NCI-H446 (cell line): ENCODE measurements at regions not wholly inside any gene's neighbourhood (a gene's known extent, or its start where the extent isn't known, plus 50 kb on each side); places are given as distances from the start of the nearest gene placed in this dataset.
"Not testable (repeated sequence)": the region's sequence is repeated elsewhere in the genome, so short reads cannot be mapped to it uniquely, and the experiment has no call there.

ENCODE experiments used
- DNase-seq, 2 experiments: peaks; one replicate each; lab custom pipeline; 2025; lab: John Stamatoyannopoulos, UW

DNA sequence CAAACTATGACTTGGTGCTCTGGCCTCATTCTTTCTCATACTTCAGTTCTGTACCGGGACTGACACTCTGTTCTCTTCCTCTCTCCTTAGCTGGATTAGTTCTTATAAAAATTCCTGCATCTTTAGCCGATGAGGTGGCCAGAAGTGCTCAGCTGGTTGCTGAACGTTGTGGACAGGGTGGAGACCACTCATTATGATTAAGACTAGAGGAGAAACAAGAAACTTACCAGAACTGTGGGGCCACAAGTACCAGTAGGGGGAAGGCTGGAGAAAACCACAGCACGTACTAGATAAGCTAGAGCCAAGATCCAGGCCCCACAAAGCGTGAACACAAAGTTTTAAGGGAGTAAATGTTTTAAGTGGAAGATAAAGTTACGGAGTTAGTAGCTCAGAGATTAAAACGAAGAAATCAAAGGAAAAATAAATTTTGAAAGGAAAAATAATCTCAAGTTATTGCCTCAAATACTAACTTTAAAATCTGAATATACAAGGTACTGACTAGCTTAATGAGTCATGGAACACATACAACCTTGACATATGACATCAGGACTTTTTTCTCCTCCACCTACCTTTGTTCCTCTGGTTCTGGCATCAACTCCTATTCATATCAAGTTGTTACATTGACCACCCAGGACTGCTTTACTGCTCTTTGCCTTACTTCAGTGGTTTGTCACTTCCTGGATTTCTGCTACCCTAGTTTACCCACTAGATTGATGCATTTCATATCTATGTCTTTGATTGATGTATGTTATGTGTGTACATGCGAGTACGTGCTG is 469.0 kb downstream of the TFEC start:
- DNase-seq = no peak

DNA sequence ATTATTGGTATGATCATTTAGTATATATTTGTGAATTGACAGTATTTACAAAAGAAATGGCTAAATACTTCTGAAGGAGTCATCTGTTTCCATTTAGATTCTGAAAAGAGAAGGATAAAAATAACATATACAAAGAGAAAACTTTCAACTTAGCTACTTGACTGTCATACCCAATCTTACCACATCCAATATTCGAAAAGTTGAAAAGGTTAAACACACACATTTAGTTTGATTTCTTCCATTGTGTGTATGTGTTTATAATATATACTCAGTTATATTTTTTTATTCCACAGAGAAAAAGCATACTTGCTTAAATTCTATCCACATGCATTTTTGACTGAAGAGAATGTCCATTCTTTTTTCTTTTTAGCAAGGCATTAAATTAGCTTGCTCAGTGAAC is 470.7 kb downstream of the TFEC start:
- no peak for DNase-seq

DNA sequence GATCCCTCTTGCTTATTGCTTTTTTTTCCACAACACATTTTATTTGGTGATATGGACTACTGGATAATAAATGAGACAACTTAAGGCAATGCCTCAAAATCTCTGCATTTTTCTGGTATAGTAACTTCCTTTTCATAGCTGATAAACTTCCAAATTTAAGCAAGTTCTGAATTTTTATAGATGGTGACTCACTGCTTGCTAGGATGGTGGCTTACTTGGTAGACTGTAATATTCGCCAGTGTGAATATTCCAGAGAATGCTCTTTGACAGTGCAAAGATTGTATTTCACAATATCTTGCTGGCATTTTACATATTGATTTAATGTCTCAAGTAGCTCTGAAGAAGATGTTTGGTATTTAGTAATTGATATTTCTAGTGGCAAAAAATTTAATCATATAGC is 472.4 kb downstream of the TFEC start:
- no peak for DNase-seq

DNA sequence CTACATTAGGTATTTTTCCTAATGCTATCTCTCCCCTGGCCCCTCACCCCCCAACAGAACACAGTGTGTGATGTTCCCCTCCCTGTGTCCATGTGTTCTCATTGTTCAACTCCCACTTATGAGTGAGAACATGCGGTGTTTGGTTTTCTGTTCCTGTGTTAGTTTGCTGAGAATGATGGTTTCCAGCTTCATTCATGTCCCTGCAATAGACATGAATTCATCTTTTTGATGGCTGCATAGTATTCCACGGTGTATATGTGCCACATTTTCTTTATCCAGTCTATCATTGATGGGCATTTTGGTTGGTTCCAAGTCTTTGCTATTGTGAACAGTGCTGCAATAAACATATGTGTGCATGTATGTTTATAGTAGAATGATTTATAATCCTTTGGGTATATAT is 473.3 kb downstream of the TFEC start:
- not testable (repeated sequence) for DNase-seq

DNA sequence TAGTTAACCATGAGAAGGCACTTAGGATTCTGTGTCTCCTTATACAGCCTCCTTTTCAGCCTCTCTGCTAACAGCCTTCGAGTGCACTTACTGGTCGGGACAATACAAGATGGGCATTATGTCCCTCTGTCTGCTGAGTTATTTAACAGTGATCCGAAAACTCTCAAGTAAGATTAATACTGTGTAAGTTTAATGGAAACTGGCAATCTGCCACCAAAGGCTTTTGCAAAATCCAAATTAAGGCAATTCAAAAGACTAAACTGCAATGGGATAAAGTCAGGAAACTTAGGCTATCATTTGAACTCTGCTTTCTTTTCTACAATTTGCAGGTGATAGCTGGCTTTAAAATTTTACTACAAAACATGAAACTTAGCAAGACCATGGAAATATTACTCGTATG is 477.8 kb downstream of the TFEC start:
- no peak for DNase-seq

DNA sequence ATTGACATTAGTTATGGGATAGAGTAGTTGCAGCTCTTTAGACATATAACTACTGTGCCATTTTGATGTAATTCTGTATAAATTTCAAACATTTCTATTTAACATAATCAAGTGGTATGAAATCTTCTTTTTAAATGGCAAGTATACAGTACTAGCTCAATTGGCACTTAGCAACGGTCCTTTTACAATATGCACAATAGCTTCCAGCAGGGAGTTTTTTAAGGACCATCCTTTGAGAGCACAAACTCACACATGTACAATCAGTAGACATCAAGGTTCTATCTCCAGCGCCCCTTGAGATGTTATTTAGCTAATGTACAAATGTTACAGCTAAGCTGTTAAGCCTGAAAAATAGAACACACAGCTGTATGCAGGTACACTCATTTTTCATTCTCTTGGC is 480.7 kb downstream of the TFEC start:
- no peak for DNase-seq

DNA sequence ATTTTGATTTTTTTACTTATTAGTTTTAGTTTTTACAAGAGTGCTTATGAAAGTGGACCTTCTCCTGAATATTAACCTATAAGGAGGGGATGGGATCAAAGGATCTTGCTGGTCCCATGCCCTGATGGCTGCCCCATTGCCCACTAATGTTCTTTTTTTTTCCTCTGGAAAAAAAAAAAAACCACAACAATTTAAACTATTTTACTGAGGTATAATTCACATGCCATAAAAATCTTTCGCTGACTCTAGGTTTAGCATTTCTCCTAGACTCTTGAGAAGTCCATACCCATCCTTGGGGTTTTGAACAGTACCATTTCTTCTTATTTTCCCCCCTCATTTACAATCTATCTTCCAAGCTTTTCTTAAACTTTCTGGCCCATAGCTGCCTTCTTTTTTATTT is 481.8 kb downstream of the TFEC start:
- DNase-seq = no peak

- no peak for DNase-seq
Measured at GRCh38 chr7:115546790-115547189, 483.8 kb downstream of the TFEC start.

GRCh38 chr7:115533785-115534184 is 496.8 kb downstream of the TFEC start:
- no peak for DNase-seq

DNA sequence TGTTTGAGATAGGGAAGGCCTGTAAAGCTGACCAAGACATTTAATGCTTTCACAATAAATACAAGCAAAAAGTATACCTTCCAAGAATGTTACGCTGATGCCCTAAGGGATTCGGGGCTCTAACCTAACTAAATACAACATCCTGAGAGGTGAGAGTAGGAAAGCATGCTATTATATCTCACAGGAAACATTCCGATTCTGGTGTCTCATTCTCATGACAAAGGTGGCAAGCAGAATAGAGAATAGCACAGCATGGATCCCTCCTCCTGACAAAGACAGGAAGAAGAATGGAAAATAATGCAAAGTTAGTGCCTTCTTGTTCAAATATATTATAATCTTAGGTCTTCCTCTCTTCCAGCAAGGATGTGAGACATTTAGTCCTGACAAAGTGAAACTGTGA is 504.3 kb downstream of the TFEC start:
- DNase-seq = no peak

DNA sequence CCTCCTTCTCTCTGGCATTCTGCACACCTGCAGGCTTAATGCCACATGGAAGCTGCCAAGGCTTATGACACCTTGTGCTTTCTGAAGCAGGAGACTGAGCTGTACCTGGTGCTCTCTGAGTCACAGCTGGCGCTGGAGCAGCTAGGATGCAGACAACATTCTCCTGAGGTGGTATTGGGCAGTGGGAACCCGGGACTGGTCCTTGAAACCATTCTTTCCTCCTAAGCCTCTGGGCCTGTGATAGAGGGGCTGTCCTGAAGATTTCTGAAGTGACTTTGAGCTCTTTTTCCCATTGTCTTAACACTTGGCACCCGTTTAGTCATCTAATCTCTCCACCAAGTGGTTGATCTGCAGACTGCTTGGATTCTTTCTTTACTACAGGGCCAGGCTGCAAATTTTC is 508.4 kb downstream of the TFEC start:
- no peak for DNase-seq

- no peak for DNase-seq
Measured at GRCh38 chr7:115516341-115516740, 514.2 kb downstream of the TFEC start.

DNA sequence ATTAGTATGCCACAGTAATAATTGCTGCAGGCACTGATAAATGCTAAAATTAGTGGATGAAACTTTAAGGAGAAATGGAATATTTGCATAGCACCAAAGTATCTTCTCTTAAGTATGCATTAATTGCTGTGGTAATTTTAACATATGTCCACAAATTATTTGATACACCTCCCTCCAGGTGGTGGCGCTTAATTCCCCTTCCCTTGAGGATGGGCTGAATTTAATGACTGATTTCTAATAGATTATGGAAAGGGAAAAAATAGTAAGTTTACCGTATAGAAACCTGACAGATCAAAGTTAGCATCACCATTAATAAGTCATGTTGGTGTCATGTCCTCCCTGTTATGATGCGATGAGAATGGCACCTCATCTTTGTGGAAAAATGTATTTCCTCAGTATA is 519.2 kb downstream of the TFEC start:
- no peak for DNase-seq

DNA sequence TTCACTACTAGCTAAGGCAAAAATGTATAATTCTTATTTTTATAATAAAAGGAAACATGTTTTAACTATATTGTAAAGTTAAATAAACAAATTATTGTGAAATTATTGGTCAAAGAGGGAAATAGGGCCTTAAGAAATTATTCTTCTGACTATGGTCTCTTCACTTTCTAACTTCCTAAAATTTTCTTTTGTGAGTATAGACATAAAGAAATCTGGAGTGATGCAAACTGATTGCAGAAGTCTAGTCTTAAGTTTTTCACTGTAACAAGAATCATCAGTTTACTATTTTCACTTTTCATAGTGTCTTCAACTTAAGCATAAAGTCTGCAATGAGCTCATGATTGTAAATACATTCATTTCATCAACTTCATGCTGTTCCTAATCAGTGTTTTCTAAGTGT is 525.4 kb downstream of the TFEC start:
- DNase-seq = no peak

DNA sequence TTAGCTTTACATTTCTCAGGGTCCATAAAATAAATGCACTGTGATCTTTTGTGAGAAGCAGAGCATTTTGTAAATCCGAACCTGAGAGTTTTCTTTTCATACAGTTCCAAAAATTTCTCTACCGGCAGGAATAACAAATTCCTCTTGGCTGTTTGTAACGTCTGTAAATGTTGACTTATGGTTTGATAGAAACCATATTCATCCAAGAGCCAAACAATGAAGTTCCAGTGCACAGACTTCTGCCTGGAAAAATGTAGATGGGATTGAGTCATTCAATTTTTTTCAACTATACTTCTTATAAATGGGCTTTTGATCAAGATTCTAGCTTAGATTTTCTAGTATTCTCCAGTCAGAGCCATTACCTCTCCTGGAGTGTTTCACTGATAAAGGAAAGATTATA is 530.6 kb downstream of the TFEC start:
- no peak for DNase-seq

DNA sequence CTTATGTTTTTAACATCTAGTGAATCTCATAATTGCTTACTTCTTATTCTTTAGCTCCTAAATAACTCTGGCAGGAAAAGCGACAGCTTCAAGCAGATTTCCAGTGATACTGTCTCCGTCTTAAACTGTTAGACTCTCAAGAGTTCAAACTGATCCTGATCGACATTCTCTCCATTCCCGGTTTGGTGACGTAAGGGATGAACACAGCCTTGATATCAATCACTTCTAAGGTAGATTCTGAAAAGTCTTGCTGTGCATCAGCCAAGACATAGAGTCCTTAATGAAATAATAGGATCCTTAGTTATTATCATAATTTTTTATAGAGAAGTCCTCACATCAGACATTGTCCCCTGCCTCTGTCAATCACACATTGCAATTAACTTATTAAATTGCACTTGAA is 534.6 kb downstream of the TFEC start:
- DNase-seq = no peak

DNA sequence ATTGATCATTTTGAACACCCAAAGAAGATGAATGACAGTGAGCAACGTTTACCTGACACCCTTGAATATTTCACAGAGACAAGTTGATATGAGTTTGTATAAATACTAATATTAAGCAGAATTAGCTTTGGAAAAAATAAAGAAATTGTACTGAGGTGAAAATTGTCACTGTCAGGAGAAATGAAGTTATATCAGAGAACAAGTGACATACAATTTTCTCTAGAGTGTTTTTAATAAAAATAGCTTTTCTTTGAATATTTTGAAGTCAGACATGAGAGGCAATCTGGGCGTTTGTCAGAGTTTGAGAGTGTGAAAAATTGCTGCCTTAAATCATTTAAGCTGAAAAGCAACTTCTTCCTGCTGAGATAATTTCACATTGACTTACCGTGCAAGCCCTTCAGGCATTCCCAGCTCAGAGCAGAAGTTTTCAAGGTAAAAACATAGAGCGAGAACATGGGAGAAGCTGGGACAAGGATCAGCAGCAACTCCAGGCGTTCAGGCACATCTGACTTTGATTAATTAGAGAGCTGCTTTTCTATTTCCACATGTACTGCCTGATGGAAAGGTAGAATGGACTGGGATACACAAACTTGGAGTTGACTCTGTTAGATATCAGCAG is 535.9 kb downstream of the TFEC start:
- DNase-seq = no peak

- DNase-seq = no peak
Measured at GRCh38 chr7:115493381-115493780, 537.2 kb downstream of the TFEC start.

DNA sequence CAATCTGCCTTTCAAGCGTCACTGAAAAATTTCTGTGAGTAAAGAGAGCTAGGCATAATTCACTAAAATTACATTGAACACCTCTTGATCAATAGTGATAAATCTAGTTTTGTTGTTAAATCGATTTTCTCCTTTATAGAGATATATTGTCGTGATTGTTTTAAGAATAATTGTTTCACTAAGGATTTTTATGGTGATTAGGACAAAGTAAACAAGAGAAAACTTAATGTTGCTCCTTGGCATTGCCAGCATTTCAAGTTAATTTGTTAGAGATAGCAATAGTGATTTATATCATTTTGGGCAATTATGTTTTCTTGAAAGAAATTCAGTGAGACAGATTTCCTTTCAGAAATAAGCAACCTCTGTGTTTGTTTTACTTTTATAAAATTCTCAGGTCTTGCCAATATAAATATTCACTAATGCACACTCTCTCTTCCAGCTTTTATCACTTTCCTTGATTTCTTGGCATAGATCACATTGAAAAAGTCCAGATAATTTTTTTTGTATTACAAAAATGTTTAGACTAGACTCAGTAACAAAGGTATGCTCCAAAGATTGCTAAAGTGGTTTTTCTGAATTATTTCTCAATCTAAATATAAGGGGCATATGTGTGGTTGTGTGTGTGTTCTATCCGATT is 538.7 kb downstream of the TFEC start:
- DNase-seq = no peak

DNA sequence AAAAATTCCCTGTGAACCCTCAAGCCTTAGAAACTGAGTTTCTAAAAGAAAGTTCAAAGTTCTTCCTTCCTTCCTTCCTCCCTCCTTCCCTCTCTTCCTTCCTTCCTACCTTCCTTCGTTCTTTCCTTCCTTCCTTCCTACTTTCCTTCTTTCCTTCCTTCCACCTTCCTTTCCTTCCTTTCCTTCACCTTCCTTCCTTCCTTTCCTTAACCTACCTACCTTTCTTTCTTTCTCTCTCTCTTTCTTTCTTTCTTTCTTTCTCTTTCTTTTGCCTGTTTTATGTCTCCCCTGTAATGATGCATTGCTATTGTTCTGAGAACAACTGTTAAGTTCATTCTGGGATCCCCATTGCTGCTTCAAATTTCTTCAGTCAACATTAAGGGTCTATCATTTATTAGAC is 551.1 kb downstream of the TFEC start:
- no peak for DNase-seq

DNA sequence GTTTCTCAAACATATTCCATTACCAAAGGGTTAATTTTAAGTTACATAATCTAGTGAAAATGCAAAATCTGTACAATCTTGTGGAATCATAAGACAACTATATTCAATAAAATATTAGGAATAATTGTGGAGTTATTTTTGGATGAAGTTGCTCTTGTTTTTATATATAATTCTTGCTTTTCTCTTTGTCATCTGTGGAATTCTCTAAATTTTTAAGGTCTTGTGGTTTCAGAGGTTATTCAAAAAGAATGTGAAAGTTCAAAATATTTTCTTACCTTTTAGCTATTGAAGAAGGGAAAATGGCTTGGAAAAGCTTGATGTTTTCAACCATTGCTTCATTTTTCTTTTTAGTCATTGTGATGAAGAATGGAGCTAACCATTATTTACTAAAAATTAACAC is 552.1 kb downstream of the TFEC start:
- DNase-seq = no peak

DNA sequence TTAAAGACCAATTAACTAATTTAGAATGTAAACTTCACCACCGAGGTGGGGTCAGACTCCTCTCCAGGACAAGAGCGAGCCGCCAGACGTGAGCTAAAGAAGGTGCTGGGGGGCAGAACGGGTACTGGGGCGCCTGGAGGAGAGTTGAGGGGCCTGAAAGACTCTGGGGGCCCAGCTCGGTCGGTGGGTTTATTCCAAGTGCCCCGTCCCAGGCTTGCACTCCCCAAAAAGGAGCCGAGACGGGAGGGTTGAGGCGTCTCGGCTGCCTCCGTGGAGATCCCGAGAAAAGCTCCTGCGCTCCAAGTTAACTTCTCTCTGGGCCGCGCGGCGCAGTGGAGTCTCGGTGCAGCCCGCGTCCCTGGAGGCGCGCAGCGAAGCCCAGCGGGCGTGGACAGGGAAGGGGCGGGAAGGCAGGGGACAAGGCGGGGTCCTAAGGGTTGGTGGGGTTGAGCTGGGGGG is 553.3 kb downstream of the TFEC start:
- no peak for DNase-seq

DNA sequence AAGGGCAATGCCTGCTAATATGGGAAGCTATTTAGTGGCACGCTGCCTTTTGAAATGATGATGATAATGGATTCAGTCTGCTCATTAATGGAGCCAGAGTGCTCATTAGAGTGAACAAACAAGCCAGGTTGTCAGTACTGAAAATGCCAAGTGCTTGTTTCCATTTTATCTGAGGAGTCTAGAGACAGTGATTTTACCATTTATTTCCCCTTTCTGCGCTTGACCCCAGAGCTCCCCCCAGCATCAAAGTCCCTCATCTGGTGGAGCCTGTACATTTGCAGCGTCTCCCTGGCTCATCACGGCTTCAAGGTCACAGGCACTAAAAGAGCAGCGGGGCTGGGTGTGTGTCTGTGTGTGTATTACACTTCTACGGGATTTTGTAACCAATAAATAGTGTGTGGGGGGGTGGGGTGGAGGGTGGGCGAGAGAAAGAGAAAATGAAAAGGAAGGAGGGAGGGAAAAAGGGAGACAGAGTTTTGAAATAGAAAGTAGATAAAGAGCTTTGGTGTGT is 553.8 kb downstream of the TFEC start:
- DNase-seq = no peak
